GM21737 (cell line): ENCODE measurements at regions not wholly inside any gene's neighbourhood (a gene's known extent, or its start where the extent isn't known, plus 50 kb on each side); places are given as distances from the start of the nearest gene placed in this dataset.
"Not testable (repeated sequence)": the region's sequence is repeated elsewhere in the genome, so short reads cannot be mapped to it uniquely, and the experiment has no call there.

Experiments used
- ATAC-seq: cut with Tn5 transposase; IDR thresholded peaks from one replicate; pipeline ENCODE4 v1.9.1; 2021; ENCODE audit warnings: mild to moderate bottlenecking, moderate library complexity; ENCODE audit not compliant: unreplicated experiment

DNA sequence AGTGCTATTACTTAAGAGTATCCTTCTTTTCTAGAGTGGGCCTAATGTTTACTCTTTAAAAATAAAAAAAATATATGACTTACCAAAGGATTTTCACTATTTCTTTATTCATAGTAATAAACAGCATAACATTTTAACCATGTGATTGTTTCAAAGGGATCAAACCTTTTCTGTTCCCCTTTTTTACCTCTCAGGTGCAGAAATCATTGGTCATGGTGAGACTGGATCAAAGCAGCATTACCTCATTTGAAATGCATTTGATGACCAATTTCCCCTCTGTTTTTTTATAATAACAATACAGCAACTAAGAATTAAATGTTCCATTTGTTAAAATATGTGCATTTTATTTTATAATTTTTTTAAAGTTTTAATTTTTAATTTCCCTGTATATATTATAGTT, 598.0 kb upstream of the RGMB start:
- no peak for ATAC-seq

- no peak for ATAC-seq
Observed at GRCh38 chr5:98179791-98180755, 593.4 kb upstream of the RGMB start.

- ATAC-seq = no peak
Observed at GRCh38 chr5:98186128-98186527, 587.3 kb upstream of the RGMB start.

DNA sequence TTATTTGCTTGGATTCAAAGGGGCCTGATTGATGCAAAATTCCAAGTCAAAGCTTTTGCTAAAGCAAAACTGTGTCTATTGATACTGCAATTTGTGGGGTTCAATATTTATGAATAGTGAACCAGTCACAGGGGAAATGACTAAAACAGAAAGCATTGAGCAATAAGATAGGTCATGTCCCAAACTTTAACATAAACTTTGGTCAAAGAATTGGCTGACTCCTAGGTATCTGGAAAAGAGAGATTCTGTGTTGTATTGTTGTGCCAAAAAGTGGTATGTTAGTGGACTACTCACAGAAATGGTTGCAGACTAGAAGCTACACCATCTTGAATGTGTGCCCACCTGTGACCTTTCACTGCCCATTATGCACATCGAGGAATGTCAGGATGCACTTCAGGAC, 585.5 kb upstream of the RGMB start:
- no peak for ATAC-seq

DNA sequence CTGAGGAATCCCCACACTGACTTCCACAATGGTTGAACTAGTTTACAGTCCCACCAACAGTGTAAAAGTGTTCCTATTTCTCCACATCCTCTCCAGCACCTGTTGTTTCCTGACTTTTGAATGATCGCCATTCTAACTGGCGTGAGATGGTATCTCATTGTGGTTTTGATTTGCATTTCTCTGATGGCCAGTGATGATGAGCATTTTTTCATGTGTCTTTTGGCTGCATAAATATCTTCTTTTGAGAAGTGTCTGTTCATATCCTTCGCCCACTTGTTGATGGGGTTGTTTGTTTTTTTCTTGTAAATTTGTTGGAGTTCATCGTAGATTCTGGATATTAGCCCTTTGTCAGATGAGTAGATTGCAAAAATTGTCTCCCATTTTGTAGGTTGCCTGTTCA, 583.1 kb upstream of the RGMB start:
- not testable (repeated sequence) for ATAC-seq

DNA sequence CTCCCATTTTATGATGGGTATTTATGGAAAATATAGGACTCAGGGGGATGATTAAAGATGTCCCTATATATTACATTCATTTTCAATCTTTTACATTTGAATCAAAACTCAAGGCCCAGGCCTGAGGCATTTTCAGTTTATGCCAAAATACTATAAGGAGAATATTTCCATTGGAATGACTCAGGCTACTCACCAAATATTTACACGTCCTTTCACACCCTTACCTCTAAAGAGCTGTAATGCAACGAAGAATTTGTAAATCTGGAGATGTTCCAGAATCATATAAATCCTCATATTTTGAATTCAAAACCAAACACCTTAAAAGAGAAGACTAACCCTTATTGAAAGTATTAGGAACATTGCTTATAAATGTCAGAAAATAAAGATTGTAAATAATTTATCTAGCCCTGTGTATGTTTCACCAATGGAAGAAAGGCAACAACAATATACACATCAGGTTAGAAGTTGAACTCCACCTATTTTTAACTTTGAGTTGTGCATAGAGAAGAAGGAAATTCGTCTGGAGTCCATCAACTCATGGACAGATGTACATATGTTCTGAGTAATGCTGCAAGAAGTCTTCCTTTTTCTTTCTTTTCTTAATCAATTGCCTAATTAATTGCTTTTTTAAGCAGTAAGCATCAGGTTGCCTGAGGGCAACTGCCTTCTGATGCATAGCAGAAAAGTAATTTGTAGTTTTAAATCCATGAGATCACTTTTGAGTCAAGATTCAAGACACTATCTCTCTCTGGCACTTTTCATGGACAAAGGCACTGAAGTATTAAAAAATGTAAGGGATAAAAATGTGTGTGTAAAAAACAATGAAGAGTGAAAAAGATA, 579.3 kb upstream of the RGMB start:
- no peak for ATAC-seq

- ATAC-seq = no peak
Observed at GRCh38 chr5:98200726-98201541, 572.5 kb upstream of the RGMB start.

DNA sequence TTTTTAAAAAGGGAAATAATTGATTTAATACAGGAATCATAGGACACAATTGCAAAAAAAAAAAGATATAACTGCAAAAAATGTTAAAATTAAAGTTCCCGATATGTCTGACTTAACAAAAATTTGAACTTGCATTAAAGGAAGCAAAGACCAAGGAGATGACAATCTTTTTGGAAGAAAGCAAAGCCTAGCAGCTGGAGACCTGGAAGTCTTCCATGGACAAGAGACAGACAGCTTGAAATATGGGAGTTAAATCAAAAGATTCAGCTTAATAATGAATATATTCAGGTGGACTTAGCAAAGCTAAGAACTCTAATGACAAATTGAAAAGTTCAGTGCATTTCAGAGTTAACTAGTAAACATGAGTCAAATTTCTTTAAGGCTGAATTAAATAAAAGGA, 568.7 kb upstream of the RGMB start:
- no peak for ATAC-seq

DNA sequence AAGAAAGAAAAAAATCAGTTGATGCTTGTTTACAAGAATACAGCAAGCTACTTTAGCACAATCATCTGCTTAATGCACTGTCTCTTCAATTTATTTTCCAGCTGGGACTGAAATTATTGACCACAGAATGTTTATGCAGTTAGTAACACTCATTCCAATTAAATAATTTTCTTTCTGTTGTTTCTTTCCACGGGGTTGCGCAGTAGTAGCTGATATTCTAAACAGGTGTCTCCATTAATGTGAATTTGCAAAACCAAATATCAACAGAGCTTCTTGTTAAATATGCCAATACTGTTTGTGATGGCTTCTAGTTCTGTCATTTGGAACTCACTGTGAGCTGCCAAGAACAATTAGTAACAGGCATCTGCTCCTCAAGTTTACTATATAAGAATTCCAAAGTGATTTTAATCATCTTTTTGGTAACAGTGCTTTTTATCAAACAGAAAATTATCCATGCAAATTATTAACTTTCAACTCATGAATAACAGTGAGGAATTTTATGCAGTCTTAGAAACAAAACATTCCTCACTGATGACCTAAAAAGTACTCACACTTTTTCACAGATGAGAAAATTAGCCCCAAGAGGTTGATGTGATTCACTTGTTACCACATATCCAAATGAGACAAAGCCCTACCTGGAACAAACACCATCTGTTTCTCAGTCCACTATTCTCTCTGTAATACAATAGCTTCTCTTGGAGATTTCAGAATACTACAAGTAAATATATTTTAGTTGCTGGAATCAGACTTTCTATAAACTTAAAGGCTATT, 567.6 kb upstream of the RGMB start:
- no peak for ATAC-seq

- ATAC-seq = no peak
Observed at GRCh38 chr5:98206566-98206965, 566.9 kb upstream of the RGMB start.

- ATAC-seq = no peak
Observed at GRCh38 chr5:98209418-98209817, 564.0 kb upstream of the RGMB start.

DNA sequence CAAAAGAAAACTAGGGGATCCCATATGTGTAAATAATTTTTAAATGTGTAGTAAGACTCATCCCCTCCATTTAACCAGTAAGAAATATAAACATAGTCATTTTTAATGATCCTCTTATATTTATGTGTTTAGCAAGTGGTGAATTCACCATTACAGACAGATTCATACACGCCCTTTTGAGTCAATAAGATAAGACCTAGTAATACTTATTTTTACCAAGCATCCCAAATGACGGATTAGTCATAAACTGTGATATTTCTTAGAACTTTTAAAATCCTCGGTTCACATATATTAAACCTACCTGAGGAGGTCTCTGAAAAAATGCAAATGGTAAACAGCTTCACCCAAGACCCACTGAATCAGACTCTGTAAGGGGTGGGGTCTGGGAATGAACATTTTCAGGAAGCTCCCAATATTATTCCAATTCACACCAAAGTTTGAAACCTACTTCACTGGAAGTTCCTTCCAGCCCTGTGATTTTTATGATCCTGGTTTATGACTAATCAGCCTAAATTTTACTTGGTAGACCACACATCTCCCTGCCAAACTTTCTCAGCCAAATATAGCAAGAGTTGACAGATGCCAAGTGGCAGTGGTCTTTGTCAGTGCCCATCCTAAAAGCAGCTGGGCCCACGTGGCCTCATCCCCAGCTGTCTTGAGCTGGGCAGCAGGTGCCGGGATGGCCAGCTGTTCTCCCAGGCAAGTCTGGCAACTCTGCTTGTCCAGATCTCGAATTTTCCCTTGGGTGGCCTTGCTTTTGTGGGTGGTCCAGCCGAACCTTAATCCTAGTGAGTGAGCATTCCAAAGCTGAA, 559.0 kb upstream of the RGMB start:
- no peak for ATAC-seq

DNA sequence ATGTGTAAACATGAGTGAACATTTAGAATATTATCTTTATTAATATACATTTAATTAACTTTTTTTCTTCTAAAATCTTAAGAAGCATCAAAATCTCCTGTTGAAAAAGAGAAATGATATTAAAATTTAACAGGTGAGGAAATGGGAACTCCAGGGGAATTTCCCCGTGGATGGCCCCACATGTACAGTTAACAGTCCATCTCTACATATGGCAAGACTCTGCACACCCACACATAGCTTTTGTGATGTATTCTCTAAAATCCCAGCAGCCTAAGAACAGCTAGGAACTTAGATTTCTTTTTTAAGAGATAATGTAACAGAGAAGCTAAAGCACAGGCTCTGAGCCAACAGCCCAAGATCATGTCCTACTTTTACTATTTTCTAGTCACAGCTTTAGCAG, 556.3 kb upstream of the RGMB start:
- no peak for ATAC-seq

DNA sequence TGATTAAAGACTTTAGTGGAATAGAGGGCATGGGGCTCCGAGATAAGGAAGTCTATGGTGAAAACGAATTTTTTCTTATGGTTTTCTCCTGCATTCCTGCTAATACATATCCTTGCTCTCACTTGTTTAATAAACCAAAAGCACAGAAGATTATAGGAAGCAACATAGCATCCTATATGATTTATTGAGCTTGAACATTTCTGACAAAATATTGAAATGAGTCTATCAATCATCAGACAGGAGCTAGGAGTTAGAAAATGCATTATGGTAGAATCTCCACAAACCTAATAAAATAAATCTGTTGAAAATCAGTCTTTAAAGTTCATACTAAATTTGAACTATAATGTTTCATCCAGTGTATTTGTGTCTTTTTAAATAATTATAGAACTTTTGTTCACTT, 554.6 kb upstream of the RGMB start:
- ATAC-seq = no peak

GRCh38 chr5:98227489-98227888, 546.0 kb upstream of the RGMB start:
- ATAC-seq = no peak

DNA sequence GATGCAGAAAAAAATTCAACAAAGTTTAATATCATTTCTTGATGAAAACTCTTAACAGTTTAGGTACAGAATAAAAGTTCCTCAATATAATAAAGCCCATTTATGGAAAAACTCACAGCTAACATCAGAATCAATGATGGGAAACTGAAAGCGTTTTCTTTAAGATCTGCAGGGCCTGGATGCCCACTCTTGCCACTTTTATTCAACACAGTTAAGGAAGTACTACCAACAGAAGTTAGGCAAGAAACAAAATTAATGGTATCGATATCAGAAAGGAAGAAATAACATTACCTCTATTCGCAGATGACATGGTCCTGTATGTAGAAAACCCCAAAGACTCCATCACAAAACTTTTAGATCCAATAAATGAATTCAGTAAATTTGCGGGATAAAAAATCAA, 542.4 kb upstream of the RGMB start:
- ATAC-seq = no peak

DNA sequence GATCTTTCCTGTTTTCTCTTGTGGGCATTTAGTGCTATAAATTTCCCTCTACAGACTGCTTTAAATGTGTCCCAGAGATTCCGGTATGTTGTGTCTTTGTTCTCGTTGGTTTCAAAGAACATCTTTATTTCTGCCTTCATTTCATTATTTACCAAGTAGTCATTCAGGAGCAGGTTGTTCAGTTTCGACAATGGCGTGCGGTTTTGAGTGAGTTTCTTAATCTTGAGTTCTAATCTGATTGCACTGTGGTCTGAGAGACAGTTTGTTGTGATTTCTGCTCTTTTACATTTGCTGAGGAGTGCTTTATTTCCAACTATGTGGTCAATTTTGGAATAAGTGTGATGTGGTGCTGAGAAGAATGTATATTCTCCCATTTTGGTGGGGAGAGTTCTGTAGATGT, 535.7 kb upstream of the RGMB start:
- not testable (repeated sequence) for ATAC-seq

DNA sequence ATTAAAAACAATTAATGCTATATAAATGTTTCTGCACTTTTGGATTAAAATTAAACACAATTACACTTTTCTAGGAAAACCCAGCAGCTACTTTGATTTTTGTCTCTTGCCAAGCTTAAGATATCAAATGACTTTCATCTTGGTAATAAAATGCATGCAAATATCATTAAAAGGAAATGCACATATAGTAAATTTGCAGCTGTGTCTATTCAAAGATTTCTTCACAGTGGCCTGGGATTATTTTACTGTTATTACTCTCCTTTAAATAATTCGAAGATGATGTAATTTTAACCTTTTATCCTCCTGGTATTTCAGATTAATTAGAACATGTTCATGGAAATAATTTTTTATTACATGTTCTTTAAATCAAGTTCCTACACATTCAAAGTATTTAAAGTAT, 529.5 kb upstream of the RGMB start:
- ATAC-seq = no peak

DNA sequence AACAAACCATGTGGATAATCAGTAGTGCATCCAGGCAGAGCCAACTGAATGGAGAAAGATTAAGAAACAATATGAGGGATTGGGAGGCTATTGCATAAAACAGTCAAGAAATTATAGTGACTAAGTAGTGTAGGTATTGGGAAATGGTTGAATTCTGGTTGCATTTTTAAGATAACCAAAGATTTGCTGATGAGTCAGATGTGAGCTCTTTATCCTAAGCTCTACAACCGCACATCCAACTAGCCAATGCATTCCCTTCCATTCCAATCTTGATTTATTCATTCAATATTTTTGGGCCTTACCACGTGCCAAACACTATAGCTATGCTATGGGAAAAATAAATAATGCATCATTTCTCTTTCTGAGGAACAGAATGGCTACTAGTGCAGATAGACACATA, 524.5 kb upstream of the RGMB start:
- ATAC-seq = no peak

GRCh38 chr5:98258939-98259338, 514.5 kb upstream of the RGMB start:
- ATAC-seq = no peak
